WTC11 (cell line): ENCODE measurements at regions not wholly inside any gene's neighbourhood (a gene's known extent, or its start where the extent isn't known, plus 50 kb on each side); places are given as distances from the start of the nearest gene placed in this dataset.

ENCODE experiments used
- CREM ChIP-seq: sonication (generic); formaldehyde crosslinking; IDR thresholded peaks from 2 replicates; pipeline ENCODE4 v1.8.1; 2022; ENCODE audit warnings: mild to moderate bottlenecking, missing genetic modification reagents, moderate library complexity
- CTCF ChIP-seq: fragments of 200-600 bp; IDR thresholded peaks from 2 replicates; pipeline ENCODE4 v1.8.0; 2022; ENCODE audit warnings: antibody characterized with exemption
- E2F4 ChIP-seq: sonication (generic); formaldehyde crosslinking; IDR thresholded peaks from 2 replicates; pipeline ENCODE4 v1.8.1; 2022; ENCODE audit warnings: low read depth, mild to moderate bottlenecking, moderate library complexity, missing genetic modification reagents, borderline replicate concordance
- NFATC4 ChIP-seq: fragments of 250-450 bp; sonication (Bioruptor Pico); IDR thresholded peaks from 2 replicates; pipeline ENCODE4 v1.9.0; 2021; ENCODE audit warnings: mild to moderate bottlenecking
- NFYB ChIP-seq: sonication (generic); formaldehyde crosslinking; conservative IDR thresholded peaks from 2 replicates; pipeline ENCODE4 v1.8.0; 2022; ENCODE audit warnings: low read depth, missing genetic modification reagents
- RELA ChIP-seq: sonication (generic); formaldehyde crosslinking; IDR thresholded peaks from 2 replicates; pipeline ENCODE4 v1.8.1; 2022; ENCODE audit warnings: missing genetic modification reagents, mild to moderate bottlenecking, borderline replicate concordance
- STAT6 ChIP-seq: sonication (generic); formaldehyde crosslinking; conservative IDR thresholded peaks from 2 replicates; pipeline ENCODE4 v1.8.1; 2023; ENCODE audit warnings: mild to moderate bottlenecking, low read depth, missing genetic modification reagents, moderate library complexity
- ZNF232 ChIP-seq: sonication (generic); formaldehyde crosslinking; IDR thresholded peaks from 2 replicates; pipeline ENCODE4 v1.8.0; 2022; ENCODE audit warnings: mild to moderate bottlenecking, missing genetic modification reagents
- TF ChIP-seq, protein P1 (sequence below): sonication (generic); formaldehyde crosslinking; IDR thresholded peaks from 2 replicates; pipeline ENCODE4 v1.8.1; 2023; ENCODE audit warnings: mild to moderate bottlenecking, missing genetic modification reagents, moderate library complexity
- TF ChIP-seq, protein P2 (sequence below): sonication (generic); formaldehyde crosslinking; IDR thresholded peaks from 2 replicates; pipeline ENCODE4 v1.8.0; 2023; ENCODE audit warnings: missing genetic modification reagents, mild to moderate bottlenecking, borderline replicate concordance

GRCh38 chr17:68771867-68772515, 170.8 kb upstream of the FAM20A start:
- TF ChIP-seq ZNF232 (CRISPR knock-in tag) (no peak), CREM (CRISPR knock-in tag) (no peak), NFYB (CRISPR knock-in tag) (no peak), CTCF (0 out of 2 replicates have a peak, but pooled peaks have one; percentile 14), NFATC4 (no peak), E2F4 (CRISPR knock-in tag) (no peak), STAT6 (CRISPR knock-in tag) (no peak), RELA (CRISPR knock-in tag) (no peak)
- TF ChIP-seq, protein P1, sequence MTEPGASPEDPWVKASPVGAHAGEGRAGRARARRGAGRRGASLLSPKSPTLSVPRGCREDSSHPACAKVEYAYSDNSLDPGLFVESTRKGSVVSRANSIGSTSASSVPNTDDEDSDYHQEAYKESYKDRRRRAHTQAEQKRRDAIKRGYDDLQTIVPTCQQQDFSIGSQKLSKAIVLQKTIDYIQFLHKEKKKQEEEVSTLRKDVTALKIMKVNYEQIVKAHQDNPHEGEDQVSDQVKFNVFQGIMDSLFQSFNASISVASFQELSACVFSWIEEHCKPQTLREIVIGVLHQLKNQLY (CRISPR knock-in tag): no peak
- TF ChIP-seq, protein P2, sequence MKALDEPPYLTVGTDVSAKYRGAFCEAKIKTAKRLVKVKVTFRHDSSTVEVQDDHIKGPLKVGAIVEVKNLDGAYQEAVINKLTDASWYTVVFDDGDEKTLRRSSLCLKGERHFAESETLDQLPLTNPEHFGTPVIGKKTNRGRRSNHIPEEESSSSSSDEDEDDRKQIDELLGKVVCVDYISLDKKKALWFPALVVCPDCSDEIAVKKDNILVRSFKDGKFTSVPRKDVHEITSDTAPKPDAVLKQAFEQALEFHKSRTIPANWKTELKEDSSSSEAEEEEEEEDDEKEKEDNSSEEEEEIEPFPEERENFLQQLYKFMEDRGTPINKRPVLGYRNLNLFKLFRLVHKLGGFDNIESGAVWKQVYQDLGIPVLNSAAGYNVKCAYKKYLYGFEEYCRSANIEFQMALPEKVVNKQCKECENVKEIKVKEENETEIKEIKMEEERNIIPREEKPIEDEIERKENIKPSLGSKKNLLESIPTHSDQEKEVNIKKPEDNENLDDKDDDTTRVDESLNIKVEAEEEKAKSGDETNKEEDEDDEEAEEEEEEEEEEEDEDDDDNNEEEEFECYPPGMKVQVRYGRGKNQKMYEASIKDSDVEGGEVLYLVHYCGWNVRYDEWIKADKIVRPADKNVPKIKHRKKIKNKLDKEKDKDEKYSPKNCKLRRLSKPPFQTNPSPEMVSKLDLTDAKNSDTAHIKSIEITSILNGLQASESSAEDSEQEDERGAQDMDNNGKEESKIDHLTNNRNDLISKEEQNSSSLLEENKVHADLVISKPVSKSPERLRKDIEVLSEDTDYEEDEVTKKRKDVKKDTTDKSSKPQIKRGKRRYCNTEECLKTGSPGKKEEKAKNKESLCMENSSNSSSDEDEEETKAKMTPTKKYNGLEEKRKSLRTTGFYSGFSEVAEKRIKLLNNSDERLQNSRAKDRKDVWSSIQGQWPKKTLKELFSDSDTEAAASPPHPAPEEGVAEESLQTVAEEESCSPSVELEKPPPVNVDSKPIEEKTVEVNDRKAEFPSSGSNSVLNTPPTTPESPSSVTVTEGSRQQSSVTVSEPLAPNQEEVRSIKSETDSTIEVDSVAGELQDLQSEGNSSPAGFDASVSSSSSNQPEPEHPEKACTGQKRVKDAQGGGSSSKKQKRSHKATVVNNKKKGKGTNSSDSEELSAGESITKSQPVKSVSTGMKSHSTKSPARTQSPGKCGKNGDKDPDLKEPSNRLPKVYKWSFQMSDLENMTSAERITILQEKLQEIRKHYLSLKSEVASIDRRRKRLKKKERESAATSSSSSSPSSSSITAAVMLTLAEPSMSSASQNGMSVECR: no peak
